ENCODE measurements at regions not wholly inside any gene's neighbourhood (a gene's known extent, or its start where the extent isn't known, plus 50 kb on each side); places are given as distances from the start of the nearest gene placed in this dataset.
"Not testable (repeated sequence)": the region's sequence is repeated elsewhere in the genome, so short reads cannot be mapped to it uniquely, and the experiment has no call there.

- no peak for DNase-seq
Measured at GRCh38 chr6:144744720-144745119, 459.6 kb downstream of the UTRN start.

- DNase-seq, result no peak
Measured at GRCh38 chr6:144745439-144745838, 460.3 kb downstream of the UTRN start.

GRCh38 chr6:144746902-144747469, 461.9 kb downstream of the UTRN start:
- no peak for DNase-seq

- no peak for DNase-seq
Measured at GRCh38 chr6:144749263-144749662, 464.1 kb downstream of the UTRN start.

GRCh38 chr6:144753023-144753705, 468.0 kb downstream of the UTRN start:
- no peak for DNase-seq

GRCh38 chr6:144756469-144756868, 471.3 kb downstream of the UTRN start:
- no peak for DNase-seq

- DNase-seq, result no peak
Measured at GRCh38 chr6:144757299-144757698, 472.2 kb downstream of the UTRN start.

- DNase-seq, result no peak
Measured at GRCh38 chr6:144757730-144758129, 472.6 kb downstream of the UTRN start.

- no peak for DNase-seq
Measured at GRCh38 chr6:144758602-144759001, 473.5 kb downstream of the UTRN start.

- no peak for DNase-seq
Measured at GRCh38 chr6:144762469-144762868, 477.3 kb downstream of the UTRN start.

GRCh38 chr6:144767051-144767450, 481.9 kb downstream of the UTRN start:
- DNase-seq, result no peak

- DNase-seq, result no peak
Measured at GRCh38 chr6:144768551-144769075, 483.5 kb downstream of the UTRN start.

GRCh38 chr6:144769142-144769541, 484.0 kb downstream of the UTRN start:
- no peak for DNase-seq

GRCh38 chr6:144776031-144776819, 491.1 kb downstream of the UTRN start:
- no peak for DNase-seq

GRCh38 chr6:144777249-144777648, 492.1 kb downstream of the UTRN start:
- DNase-seq, result no peak

- DNase-seq, result no peak
Measured at GRCh38 chr6:144778056-144778455, 492.9 kb downstream of the UTRN start.

- DNase-seq, result no peak
Measured at GRCh38 chr6:144778773-144779492, 493.8 kb downstream of the UTRN start.

GRCh38 chr6:144781836-144782235, 496.7 kb downstream of the UTRN start:
- DNase-seq, result no peak

GRCh38 chr6:144782634-144783033, 497.5 kb downstream of the UTRN start:
- no peak for DNase-seq

- no peak for DNase-seq
Measured at GRCh38 chr6:144785056-144785455, 499.9 kb downstream of the UTRN start.

- DNase-seq, result no peak
Measured at GRCh38 chr6:144786825-144787224, 501.7 kb downstream of the UTRN start.

GRCh38 chr6:144793744-144794143, 508.6 kb downstream of the UTRN start:
- no peak for DNase-seq

GRCh38 chr6:144795022-144795421, 509.9 kb downstream of the UTRN start:
- not testable (repeated sequence) for DNase-seq
